Endothelial cell of umbilical vein (primary cell): ENCODE measurements at regions not wholly inside any gene's neighbourhood (a gene's known extent, or its start where the extent isn't known, plus 50 kb on each side); places are given as distances from the start of the nearest gene placed in this dataset.

Experiments used
- BruUV-seq: library from RNA; stranded (reverse); fragments of 400-500 nt; replicated peaks from 2 replicates; lab custom pipeline; 2021; lab: Mats Ljungman, UMichigan
- CTCF ChIA-PET: fragments of 300-600, 350-600 bp; sonication (Branson Sonifier 250); formaldehyde crosslinking; loops from one replicate; lab custom pipeline; 2021; ENCODE audit warnings: antibody characterized with exemption, inconsistent platforms; lab: Charles Lee
- POLR2A ChIA-PET: fragments of 300-600, 350-600 bp; sonication (Branson Sonifier 250); formaldehyde crosslinking; loops from one replicate; lab custom pipeline; 2021; ENCODE audit warnings: antibody characterized with exemption, inconsistent platforms; lab: Charles Lee
- DNase-seq: peaks from one replicate; pipeline ENCODE4 v3.0.0-alpha.2; 2011; ENCODE audit warnings: low read depth, low spot score
- FAIRE-seq: peaks from 2 replicates; lab custom pipeline; 2011; peaks lifted over from hg19 to GRCh38; lab: Jason Lieb, UNC
- H2AFZ ChIP-seq: 2 replicates; pipeline ENCODE4 v1.6.0; 2012; ENCODE audit warnings: low read depth, low read length, control low read depth, inconsistent platforms
- H3K27ac ChIP-seq: 2 replicates; pipeline ENCODE4 v1.5.1; 2011; ENCODE audit warnings: low read depth, mild to moderate bottlenecking, control low read depth, low read length, moderate library complexity; ENCODE audit not compliant: insufficient read depth
- H3K27me3 ChIP-seq, 2 experiments: 2 replicates each; pipeline versions ENCODE4 v1.6.0 to v1.6.1; 2011; ENCODE audit warnings: low read length in 2 of 2, mixed read lengths in 1 of 2; ENCODE audit not compliant: control insufficient read depth in 2 of 2, insufficient read depth in 2 of 2
- H3K36me3 ChIP-seq, 2 experiments: 2 replicates in 1 of 2; 3 replicates in 1 of 2; pipeline ENCODE4 v1.5.1; 2011; ENCODE audit warnings: low read length in 2 of 2, mild to moderate bottlenecking in 1 of 2, moderate library complexity in 1 of 2; ENCODE audit not compliant: control insufficient read depth in 2 of 2, insufficient read depth in 2 of 2; ENCODE audit errors: extremely low read depth in 1 of 2
- H3K4me1 ChIP-seq: 3 replicates; pipeline ENCODE4 v1.5.1; 2011; ENCODE audit warnings: mild to moderate bottlenecking, low read length; ENCODE audit not compliant: control insufficient read depth, insufficient read depth; ENCODE audit errors: extremely low read depth
- H3K4me2 ChIP-seq: 2 replicates; pipeline ENCODE4 v1.6.1; 2011; ENCODE audit warnings: low read length, control low read depth, mixed read lengths; ENCODE audit not compliant: insufficient read depth
- H3K4me3 ChIP-seq, 3 experiments: fragments of 200-600 bp in 1 of 3; sonication (generic), shearing (Covaris generic) in 1 of 3; replicated peaks in 1 of 3; 2 replicates each; pipeline ENCODE4 v1.5.1; 2011 to 2016; ENCODE audit warnings: control low read depth in 3 of 3, low read length in 3 of 3, mild to moderate bottlenecking in 2 of 3, inconsistent platforms in 1 of 3, low read depth in 1 of 3, moderate library complexity in 1 of 3; ENCODE audit not compliant: insufficient read depth in 1 of 3
- H3K79me2 ChIP-seq: 2 replicates; pipeline ENCODE4 v1.6.0; 2012; ENCODE audit warnings: low read length, inconsistent platforms; ENCODE audit not compliant: control insufficient read depth, insufficient read depth
- H3K9ac ChIP-seq: replicated peaks from 2 replicates; pipeline ENCODE3; 2011; ENCODE audit warnings: low read length, control low read depth; ENCODE audit not compliant: insufficient read depth; ENCODE audit errors: extremely low read depth
- H3K9me1 ChIP-seq: replicated peaks from 3 replicates; pipeline ENCODE4 v1.6.0; 2011; ENCODE audit warnings: mild to moderate bottlenecking, low read length; ENCODE audit not compliant: control insufficient read depth, insufficient read depth; ENCODE audit errors: extremely low read depth
- H3K9me3 ChIP-seq: replicated peaks from 2 replicates; pipeline ENCODE4 v1.5.1; 2012; ENCODE audit warnings: low read length, inconsistent platforms; ENCODE audit not compliant: control insufficient read depth, insufficient read depth
- H4K20me1 ChIP-seq: replicated peaks from 2 replicates; pipeline ENCODE3; 2011; ENCODE audit warnings: mild to moderate bottlenecking, low read length; ENCODE audit not compliant: control insufficient read depth, insufficient read depth; ENCODE audit errors: extremely low read depth
- EZH2 ChIP-seq: IDR thresholded peaks from 2 replicates; pipeline ENCODE4 v1.6.1; 2012; ENCODE audit warnings: borderline replicate concordance, low read depth, mild to moderate bottlenecking, moderate library complexity, low read length, inconsistent platforms; ENCODE audit not compliant: severe bottlenecking
- FOS ChIP-seq: IDR thresholded peaks from 2 replicates; pipeline ENCODE4 v1.6.1; 2011; ENCODE audit warnings: mild to moderate bottlenecking, low read length, moderate library complexity, borderline replicate concordance; ENCODE audit not compliant: insufficient read depth
- GATA2 ChIP-seq: IDR thresholded peaks from 2 replicates; pipeline ENCODE4 v1.7.0; 2011; ENCODE audit warnings: low read depth, mild to moderate bottlenecking, moderate library complexity, mixed read lengths, low read length; ENCODE audit not compliant: insufficient read length, insufficient read depth
- JUN ChIP-seq: IDR thresholded peaks from 2 replicates; pipeline ENCODE4 v1.6.1; 2011; ENCODE audit warnings: borderline replicate concordance, low read depth; ENCODE audit not compliant: insufficient read length, insufficient read depth
- MAX ChIP-seq: IDR thresholded peaks from 2 replicates; pipeline ENCODE4 v1.6.1; 2011; ENCODE audit not compliant: insufficient read depth, insufficient read length
- MYC ChIP-seq: IDR thresholded peaks from one replicate; pipeline ENCODE4 v1.6.1; 2011; ENCODE audit warnings: mild to moderate bottlenecking, low read depth, low read length
- POLR2A ChIP-seq: IDR thresholded peaks from 2 replicates; pipeline ENCODE4 v1.6.1; 2012; ENCODE audit warnings: low read depth, mild to moderate bottlenecking, control low read depth, low read length
- POLR2AphosphoS5 ChIP-seq: IDR thresholded peaks from 2 replicates; pipeline ENCODE4 v1.6.1; 2012; ENCODE audit warnings: low read depth, mild to moderate bottlenecking, control low read depth, low read length, moderate library complexity; ENCODE audit not compliant: insufficient read depth
- dilution Hi-C: fragments of 300-500 bp; cut with MboI; formaldehyde crosslinking; loops from one replicate; pipeline ENCODE4 v1.15.0; 2019; ENCODE audit warnings: low sequenced_read_pairs; ENCODE audit not compliant: extremely low pct_ligation_motif_present
- intact Hi-C: fragments of 100-400 bp; cut with micrococcal nuclease; formaldehyde crosslinking; loops from one replicate; pipeline ENCODE4 v1.10.0; 2022
- TF ChIP-seq, protein P1 (sequence below), 2 donors: IDR thresholded peaks; 1 replicate in 1 of 2; 2 replicates in 1 of 2; pipeline ENCODE4 v1.5.1; 2011; ENCODE audit warnings: low read length in 2 of 2, mild to moderate bottlenecking in 2 of 2, moderate library complexity in 2 of 2, control low read depth in 1 of 2, inconsistent platforms in 1 of 2, low read depth in 1 of 2; ENCODE audit not compliant: insufficient read depth in 1 of 2; ENCODE audit errors: extremely low read depth in 1 of 2

DNA sequence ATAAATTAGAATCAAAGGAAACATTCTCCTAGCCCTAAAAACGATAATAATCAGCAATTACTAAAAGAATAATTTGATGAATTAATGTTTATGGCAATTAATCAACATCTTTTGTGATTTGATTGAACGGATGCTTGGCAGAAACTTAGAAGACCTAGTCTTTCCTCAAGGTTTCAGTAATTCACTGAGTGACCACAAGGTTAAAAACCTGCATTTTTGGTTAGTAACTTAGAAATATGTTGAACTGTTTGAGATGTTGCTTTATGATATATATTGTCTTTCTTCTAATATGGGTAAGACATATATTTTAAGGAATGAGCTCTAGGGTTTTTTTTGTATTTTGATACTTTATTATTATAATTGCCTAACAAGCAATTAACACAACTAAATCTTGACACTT lies 793.0 kb upstream of the NDST4 start:
- no peak for TF ChIP-seq GATA2
- TF ChIP-seq FOS: no peak
- no peak for TF ChIP-seq EZH2
- no peak for TF ChIP-seq MYC
- TF ChIP-seq, protein P1, sequence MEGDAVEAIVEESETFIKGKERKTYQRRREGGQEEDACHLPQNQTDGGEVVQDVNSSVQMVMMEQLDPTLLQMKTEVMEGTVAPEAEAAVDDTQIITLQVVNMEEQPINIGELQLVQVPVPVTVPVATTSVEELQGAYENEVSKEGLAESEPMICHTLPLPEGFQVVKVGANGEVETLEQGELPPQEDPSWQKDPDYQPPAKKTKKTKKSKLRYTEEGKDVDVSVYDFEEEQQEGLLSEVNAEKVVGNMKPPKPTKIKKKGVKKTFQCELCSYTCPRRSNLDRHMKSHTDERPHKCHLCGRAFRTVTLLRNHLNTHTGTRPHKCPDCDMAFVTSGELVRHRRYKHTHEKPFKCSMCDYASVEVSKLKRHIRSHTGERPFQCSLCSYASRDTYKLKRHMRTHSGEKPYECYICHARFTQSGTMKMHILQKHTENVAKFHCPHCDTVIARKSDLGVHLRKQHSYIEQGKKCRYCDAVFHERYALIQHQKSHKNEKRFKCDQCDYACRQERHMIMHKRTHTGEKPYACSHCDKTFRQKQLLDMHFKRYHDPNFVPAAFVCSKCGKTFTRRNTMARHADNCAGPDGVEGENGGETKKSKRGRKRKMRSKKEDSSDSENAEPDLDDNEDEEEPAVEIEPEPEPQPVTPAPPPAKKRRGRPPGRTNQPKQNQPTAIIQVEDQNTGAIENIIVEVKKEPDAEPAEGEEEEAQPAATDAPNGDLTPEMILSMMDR (IDR thresholded peaks at IDR 0.05; ENCODE audit: extremely low read depth in 1 of 2, insufficient read depth in 1 of 2, low read depth in 1 of 2, low read length in 2 of 2): no peak
- TF ChIP-seq POLR2A: no peak
- TF ChIP-seq JUN: no peak
- TF ChIP-seq MAX: no peak
- no peak for TF ChIP-seq POLR2AphosphoS5
- Histone ChIP-seq H3K27ac (no peak overlapping the region), H3K4me1 (no peaks in the 10 kb centered on the region), H3K4me2 (no peak overlapping the region), H4K20me1 (no peaks in the 10 kb centered on the region), H3K4me3 (no peak overlapping the region), H3K9me1 (no peaks in the 10 kb centered on the region), H3K27me3 (no peaks in the 10 kb centered on the region), H3K9ac (no peak overlapping the region), H3K36me3 (no peaks in the 10 kb centered on the region), H3K9me3 (no peaks in the 10 kb centered on the region), H2AFZ (no peak overlapping the region), H3K79me2 (no peaks in the 10 kb centered on the region)
- FAIRE-seq: no peak
- no TSS peak for BruUV-seq
- intact Hi-C loops (no loop called here), dilution Hi-C loops (no loop called here)
- CTCF ChIA-PET: no interaction called here
- DNase-seq: no peak
- POLR2A ChIA-PET: no interaction called here
